WTC11 (cell line): ENCODE measurements at regions not wholly inside any gene's neighbourhood (a gene's known extent, or its start where the extent isn't known, plus 50 kb on each side); places are given as distances from the start of the nearest gene placed in this dataset.

Experiments
- ATAC-seq: fragments of 200-7000 bp; cut with Tn5 transposase; 2 replicates; pipeline ENCODE4 v1.10.0; 2021; ENCODE audit warnings: mild to moderate bottlenecking, moderate library complexity
- CTCF ChIA-PET: fragments of 300-600 bp; sonication (Branson Sonifier 250); formaldehyde crosslinking; loops from one replicate; lab custom pipeline; 2021; ENCODE audit warnings: antibody characterized with exemption; lab: Charles Lee
- POLR2A ChIA-PET: fragments of 350-600 bp; sonication (Branson Sonifier 250); formaldehyde crosslinking; loops from one replicate; lab custom pipeline; 2021; ENCODE audit warnings: antibody characterized with exemption; lab: Charles Lee
- DNase-seq: peaks from one replicate; pipeline ENCODE4 v3.0.0; 2021; ENCODE audit warnings: low spot score
- H3K27ac Mint-ChIP-seq: 2 replicates; pipeline ENCODE4 v1.8.0; 2021; ENCODE audit warnings: mixed read lengths
- H3K27me3 Mint-ChIP-seq: 2 replicates; pipeline ENCODE4 v1.8.0; 2021; ENCODE audit warnings: low read depth, mild to moderate bottlenecking, moderate library complexity, mixed read lengths
- H3K36me3 Mint-ChIP-seq: 2 replicates; pipeline ENCODE4 v1.8.0; 2021; ENCODE audit warnings: mixed read lengths
- H3K4me1 Mint-ChIP-seq: 2 replicates; pipeline ENCODE4 v1.8.0; 2022; ENCODE audit warnings: mixed read lengths
- H3K4me3 Mint-ChIP-seq: 2 replicates; pipeline ENCODE4 v1.8.0; 2021; ENCODE audit warnings: mild to moderate bottlenecking, moderate library complexity, mixed read lengths
- H3K9me3 Mint-ChIP-seq: 2 replicates; pipeline ENCODE4 v1.8.0; 2021; ENCODE audit warnings: mixed read lengths
- ELF4 ChIP-seq: sonication (generic); formaldehyde crosslinking; IDR thresholded peaks from 2 replicates; pipeline ENCODE4 v1.8.1; 2022; ENCODE audit warnings: low read depth, mild to moderate bottlenecking, moderate library complexity, missing genetic modification reagents
- EMX1 ChIP-seq: fragments of 250-450 bp; sonication (Bioruptor Pico); IDR thresholded peaks from 2 replicates; pipeline ENCODE4 v1.8.0; 2021; ENCODE audit warnings: mild to moderate bottlenecking
- ESRRA ChIP-seq: sonication (generic); formaldehyde crosslinking; IDR thresholded peaks from 2 replicates; pipeline ENCODE4 v1.8.1; 2022; ENCODE audit warnings: mild to moderate bottlenecking, missing genetic modification reagents, borderline replicate concordance
- JUN ChIP-seq: sonication (generic); formaldehyde crosslinking; IDR thresholded peaks from 2 replicates; pipeline ENCODE4 v1.8.0; 2023; ENCODE audit warnings: mild to moderate bottlenecking, missing genetic modification reagents
- NFATC4 ChIP-seq: fragments of 250-450 bp; sonication (Bioruptor Pico); IDR thresholded peaks from 2 replicates; pipeline ENCODE4 v1.9.0; 2021; ENCODE audit warnings: mild to moderate bottlenecking
- SMAD3 ChIP-seq: sonication (generic); formaldehyde crosslinking; IDR thresholded peaks from 2 replicates; pipeline ENCODE4 v1.8.0; 2022; ENCODE audit warnings: missing genetic modification reagents, mild to moderate bottlenecking, borderline replicate concordance
- TEAD1 ChIP-seq: sonication (generic); formaldehyde crosslinking; IDR thresholded peaks from 2 replicates; pipeline ENCODE4 v1.8.0; 2022; ENCODE audit warnings: mild to moderate bottlenecking, missing genetic modification reagents
- TEAD4 ChIP-seq: sonication (generic); formaldehyde crosslinking; IDR thresholded peaks from 2 replicates; pipeline ENCODE4 v1.8.0; 2022; ENCODE audit warnings: mild to moderate bottlenecking, missing genetic modification reagents
- TP53 ChIP-seq: sonication (generic); formaldehyde crosslinking; IDR thresholded peaks from 2 replicates; pipeline ENCODE4 v1.8.1; 2023; ENCODE audit warnings: mild to moderate bottlenecking, missing genetic modification reagents
- ZNF423 ChIP-seq: fragments of 250-450 bp; sonication (Bioruptor Pico); IDR thresholded peaks from 2 replicates; pipeline ENCODE4 v2.1.2; 2022; ENCODE audit warnings: mild to moderate bottlenecking, moderate library complexity
- ZNF671 ChIP-seq: fragments of 250-450 bp; sonication (Bioruptor Pico); IDR thresholded peaks from 2 replicates; pipeline ENCODE4 v1.8.0; 2021; ENCODE audit warnings: mild to moderate bottlenecking
- TF ChIP-seq, protein P1 (sequence below): fragments of 250-450 bp; sonication (Bioruptor Pico); IDR thresholded peaks from 2 replicates; pipeline ENCODE4 v1.8.0; 2021; ENCODE audit warnings: mild to moderate bottlenecking
- TF ChIP-seq, protein P2 (sequence below): sonication (generic); formaldehyde crosslinking; IDR thresholded peaks from 2 replicates; pipeline ENCODE4 v1.8.1; 2022; ENCODE audit warnings: missing genetic modification reagents, borderline replicate concordance
- TF ChIP-seq, protein P3 (sequence below): sonication (generic); formaldehyde crosslinking; IDR thresholded peaks from 2 replicates; pipeline ENCODE4 v1.8.0; 2023; ENCODE audit warnings: missing genetic modification reagents
- TF ChIP-seq, protein P4 (sequence below): sonication (generic); formaldehyde crosslinking; IDR thresholded peaks from 2 replicates; pipeline ENCODE4 v1.8.0; 2023; ENCODE audit warnings: mild to moderate bottlenecking, missing genetic modification reagents
- TF ChIP-seq, protein P5 (sequence below): sonication (generic); formaldehyde crosslinking; IDR thresholded peaks from 2 replicates; pipeline ENCODE4 v1.8.1; 2023; ENCODE audit warnings: mild to moderate bottlenecking, missing genetic modification reagents, moderate library complexity
- TF ChIP-seq, protein P6 (sequence below): fragments of 250-450 bp; sonication (Bioruptor Pico); conservative IDR thresholded peaks from 2 replicates; pipeline ENCODE4 v1.9.0; 2021; ENCODE audit warnings: mild to moderate bottlenecking
- TF ChIP-seq, protein P7 (sequence below): sonication (generic); formaldehyde crosslinking; conservative IDR thresholded peaks from 2 replicates; pipeline ENCODE4 v1.8.1; 2023; ENCODE audit warnings: mild to moderate bottlenecking, low read depth, missing genetic modification reagents, moderate library complexity
- TF ChIP-seq, protein P8 (sequence below): sonication (generic); formaldehyde crosslinking; IDR thresholded peaks from 2 replicates; pipeline ENCODE4 v1.8.0; 2022; ENCODE audit warnings: mild to moderate bottlenecking, missing genetic modification reagents
- TF ChIP-seq, protein P9 (sequence below): sonication (generic); formaldehyde crosslinking; IDR thresholded peaks from 2 replicates; pipeline ENCODE4 v1.8.0; 2022; ENCODE audit warnings: mild to moderate bottlenecking, missing genetic modification reagents

DNA sequence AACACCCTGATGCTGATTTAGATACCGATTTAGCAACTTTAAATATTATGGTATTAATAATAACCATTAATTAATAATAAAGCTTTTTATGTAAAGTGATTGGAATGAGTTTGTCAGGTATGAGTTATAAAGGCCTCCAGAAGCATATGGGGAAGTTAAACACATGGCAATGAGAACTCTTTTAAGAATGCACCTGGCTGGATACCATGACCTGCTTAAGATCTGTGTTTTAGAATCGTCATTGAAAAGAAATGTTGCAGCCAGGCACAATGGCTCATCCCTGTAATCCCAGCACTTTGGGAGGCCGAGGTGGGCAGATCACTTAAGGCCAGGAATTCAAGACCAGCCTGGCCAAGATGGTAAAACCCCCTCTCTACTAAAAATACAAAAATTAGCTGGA, 197.5 kb downstream of the SOX4 start (continued):
- TF ChIP-seq TEAD4 (CRISPR knock-in tag) = no peak
- TF ChIP-seq TEAD1 (CRISPR knock-in tag) = no peak
- TF ChIP-seq ESRRA (CRISPR knock-in tag) = no peak
- TF ChIP-seq, all 79 proteins: peak for 0

DNA sequence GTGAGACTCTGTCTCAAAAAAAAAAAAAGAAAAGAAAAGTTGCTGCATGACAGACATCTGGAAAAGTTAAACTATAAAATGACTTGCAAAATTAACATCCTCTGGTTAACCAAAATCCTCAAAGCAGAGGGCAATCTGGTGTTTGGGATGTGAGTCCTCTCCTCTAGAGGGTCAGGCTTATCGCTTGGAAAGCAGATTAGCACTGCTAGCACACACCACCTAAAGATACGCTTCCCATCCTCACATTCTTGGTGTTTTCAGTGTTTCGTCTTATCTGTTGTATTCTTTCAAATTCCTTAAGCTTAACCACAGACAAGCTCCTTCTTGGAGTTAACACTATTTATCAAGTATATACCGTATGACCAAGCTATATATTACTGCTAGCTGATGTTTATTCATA, 198.0 kb downstream of the SOX4 start:
- Mint-ChIP-seq H3K27ac (no peak overlapping the region), H3K36me3 (peaks cover 34% of the 10 kb centered on the region), H3K9me3 (peaks cover 3% of the 10 kb centered on the region; the same call in 1 of the 2 replicates), H3K4me1 (peaks cover 3% of the 10 kb centered on the region; the same call in 1 of the 2 replicates), H3K27me3 (no peaks in the 10 kb centered on the region), H3K4me3 (no peak overlapping the region)
- TF ChIP-seq, protein P1, sequence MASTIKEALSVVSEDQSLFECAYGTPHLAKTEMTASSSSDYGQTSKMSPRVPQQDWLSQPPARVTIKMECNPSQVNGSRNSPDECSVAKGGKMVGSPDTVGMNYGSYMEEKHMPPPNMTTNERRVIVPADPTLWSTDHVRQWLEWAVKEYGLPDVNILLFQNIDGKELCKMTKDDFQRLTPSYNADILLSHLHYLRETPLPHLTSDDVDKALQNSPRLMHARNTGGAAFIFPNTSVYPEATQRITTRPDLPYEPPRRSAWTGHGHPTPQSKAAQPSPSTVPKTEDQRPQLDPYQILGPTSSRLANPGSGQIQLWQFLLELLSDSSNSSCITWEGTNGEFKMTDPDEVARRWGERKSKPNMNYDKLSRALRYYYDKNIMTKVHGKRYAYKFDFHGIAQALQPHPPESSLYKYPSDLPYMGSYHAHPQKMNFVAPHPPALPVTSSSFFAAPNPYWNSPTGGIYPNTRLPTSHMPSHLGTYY = no peak
- TF ChIP-seq ZNF423 (CRISPR knock-in tag) = no peak
- TF ChIP-seq, protein P2, sequence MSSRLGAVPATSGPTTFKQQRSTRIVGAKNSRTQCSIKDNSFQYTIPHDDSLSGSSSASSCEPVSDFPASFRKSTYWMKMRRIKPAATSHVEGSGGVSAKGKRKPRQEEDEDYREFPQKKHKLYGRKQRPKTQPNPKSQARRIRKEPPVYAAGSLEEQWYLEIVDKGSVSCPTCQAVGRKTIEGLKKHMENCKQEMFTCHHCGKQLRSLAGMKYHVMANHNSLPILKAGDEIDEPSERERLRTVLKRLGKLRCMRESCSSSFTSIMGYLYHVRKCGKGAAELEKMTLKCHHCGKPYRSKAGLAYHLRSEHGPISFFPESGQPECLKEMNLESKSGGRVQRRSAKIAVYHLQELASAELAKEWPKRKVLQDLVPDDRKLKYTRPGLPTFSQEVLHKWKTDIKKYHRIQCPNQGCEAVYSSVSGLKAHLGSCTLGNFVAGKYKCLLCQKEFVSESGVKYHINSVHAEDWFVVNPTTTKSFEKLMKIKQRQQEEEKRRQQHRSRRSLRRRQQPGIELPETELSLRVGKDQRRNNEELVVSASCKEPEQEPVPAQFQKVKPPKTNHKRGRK = no peak
- TF ChIP-seq EMX1 (CRISPR knock-in tag) = no peak
- TF ChIP-seq NFATC4 (CRISPR knock-in tag) = no peak
- TF ChIP-seq ZNF671 (CRISPR knock-in tag) = no peak
- TF ChIP-seq JUN (CRISPR knock-in tag) = no peak
- TF ChIP-seq, protein P3, sequence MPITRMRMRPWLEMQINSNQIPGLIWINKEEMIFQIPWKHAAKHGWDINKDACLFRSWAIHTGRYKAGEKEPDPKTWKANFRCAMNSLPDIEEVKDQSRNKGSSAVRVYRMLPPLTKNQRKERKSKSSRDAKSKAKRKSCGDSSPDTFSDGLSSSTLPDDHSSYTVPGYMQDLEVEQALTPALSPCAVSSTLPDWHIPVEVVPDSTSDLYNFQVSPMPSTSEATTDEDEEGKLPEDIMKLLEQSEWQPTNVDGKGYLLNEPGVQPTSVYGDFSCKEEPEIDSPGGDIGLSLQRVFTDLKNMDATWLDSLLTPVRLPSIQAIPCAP (CRISPR knock-in tag) = no peak
- TF ChIP-seq ELF4 (CRISPR knock-in tag) = no peak
- TF ChIP-seq SMAD3 = no peak
- no peak for TF ChIP-seq TP53
- TF ChIP-seq, protein P4, sequence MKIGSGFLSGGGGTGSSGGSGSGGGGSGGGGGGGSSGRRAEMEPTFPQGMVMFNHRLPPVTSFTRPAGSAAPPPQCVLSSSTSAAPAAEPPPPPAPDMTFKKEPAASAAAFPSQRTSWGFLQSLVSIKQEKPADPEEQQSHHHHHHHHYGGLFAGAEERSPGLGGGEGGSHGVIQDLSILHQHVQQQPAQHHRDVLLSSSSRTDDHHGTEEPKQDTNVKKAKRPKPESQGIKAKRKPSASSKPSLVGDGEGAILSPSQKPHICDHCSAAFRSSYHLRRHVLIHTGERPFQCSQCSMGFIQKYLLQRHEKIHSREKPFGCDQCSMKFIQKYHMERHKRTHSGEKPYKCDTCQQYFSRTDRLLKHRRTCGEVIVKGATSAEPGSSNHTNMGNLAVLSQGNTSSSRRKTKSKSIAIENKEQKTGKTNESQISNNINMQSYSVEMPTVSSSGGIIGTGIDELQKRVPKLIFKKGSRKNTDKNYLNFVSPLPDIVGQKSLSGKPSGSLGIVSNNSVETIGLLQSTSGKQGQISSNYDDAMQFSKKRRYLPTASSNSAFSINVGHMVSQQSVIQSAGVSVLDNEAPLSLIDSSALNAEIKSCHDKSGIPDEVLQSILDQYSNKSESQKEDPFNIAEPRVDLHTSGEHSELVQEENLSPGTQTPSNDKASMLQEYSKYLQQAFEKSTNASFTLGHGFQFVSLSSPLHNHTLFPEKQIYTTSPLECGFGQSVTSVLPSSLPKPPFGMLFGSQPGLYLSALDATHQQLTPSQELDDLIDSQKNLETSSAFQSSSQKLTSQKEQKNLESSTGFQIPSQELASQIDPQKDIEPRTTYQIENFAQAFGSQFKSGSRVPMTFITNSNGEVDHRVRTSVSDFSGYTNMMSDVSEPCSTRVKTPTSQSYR = no peak
- TF ChIP-seq, protein P5, sequence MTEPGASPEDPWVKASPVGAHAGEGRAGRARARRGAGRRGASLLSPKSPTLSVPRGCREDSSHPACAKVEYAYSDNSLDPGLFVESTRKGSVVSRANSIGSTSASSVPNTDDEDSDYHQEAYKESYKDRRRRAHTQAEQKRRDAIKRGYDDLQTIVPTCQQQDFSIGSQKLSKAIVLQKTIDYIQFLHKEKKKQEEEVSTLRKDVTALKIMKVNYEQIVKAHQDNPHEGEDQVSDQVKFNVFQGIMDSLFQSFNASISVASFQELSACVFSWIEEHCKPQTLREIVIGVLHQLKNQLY (CRISPR knock-in tag) = no peak
- no peak for ATAC-seq
- no peak for DNase-seq
- ChIA-PET CTCF (no interaction called here), POLR2A (no interaction called here)

DNA sequence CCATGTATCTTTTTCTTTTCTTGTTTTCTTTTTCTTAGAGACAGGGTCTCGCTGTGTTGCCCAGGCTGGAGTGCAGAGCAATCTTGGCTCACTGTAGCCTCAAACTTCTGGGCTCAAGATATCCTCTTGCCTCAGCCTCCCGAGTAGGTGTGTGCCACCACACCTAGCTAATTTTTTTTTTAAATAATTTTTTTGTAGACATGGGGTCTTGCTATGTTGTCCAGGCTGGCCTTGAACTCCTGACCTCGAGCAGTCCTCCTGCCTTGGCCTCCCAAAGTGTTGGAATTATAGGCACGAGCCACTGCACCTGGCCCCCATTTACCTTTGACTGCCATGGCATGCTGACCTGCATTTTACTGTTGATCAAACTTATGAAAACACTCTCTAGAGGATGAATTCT, 198.6 kb downstream of the SOX4 start:
- H3K4me3 Mint-ChIP-seq = no peak overlapping the region
- no peaks in the 10 kb centered on the region for H3K27me3 Mint-ChIP-seq
- no peak for ATAC-seq
- H3K27ac Mint-ChIP-seq = no peak overlapping the region
- CTCF ChIA-PET = no interaction called here
- POLR2A ChIA-PET = no interaction called here
- H3K9me3 Mint-ChIP-seq = peaks cover 3% of the 10 kb centered on the region; the same call in 1 of the 2 replicates
- H3K36me3 Mint-ChIP-seq = peaks cover 34% of the 10 kb centered on the region
- peaks cover 3% of the 10 kb centered on the region; the same call in 1 of the 2 replicates for H3K4me1 Mint-ChIP-seq
- DNase-seq = no peak
- TF ChIP-seq, protein P6, sequence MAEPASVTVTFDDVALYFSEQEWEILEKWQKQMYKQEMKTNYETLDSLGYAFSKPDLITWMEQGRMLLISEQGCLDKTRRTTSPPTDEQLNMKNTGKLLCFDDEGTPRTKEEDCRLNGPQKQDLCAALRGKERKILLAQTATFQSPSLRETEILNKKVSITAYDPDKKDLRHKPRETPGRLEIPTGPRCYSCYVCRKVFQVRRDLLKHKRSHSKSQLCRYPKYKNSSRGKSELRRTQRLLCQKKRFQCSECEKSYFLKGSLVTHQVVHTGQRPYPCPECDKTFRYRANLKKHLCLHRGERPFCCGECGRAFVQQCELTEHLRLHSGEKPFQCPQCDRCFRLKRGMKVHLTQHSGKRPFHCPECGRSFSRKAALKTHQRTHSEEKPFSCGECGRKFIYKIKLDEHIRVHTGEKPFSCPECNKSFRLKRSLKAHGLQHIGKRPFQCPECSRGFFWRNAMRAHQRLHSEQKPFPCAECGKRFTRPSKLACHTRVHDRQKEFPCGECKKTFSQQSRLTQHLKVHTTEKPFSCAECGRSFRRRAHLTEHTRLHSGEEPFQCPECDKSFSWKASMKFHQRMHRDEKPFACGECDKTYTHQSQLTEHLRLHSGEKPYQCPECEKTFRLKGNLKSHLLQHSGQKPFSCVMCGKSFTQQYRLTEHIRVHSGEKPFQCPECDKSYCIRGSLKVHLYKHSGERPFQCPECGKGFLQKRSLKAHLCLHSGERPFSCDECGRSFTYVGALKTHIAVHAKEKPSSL (CRISPR knock-in tag) = no peak
- TF ChIP-seq, protein P7, sequence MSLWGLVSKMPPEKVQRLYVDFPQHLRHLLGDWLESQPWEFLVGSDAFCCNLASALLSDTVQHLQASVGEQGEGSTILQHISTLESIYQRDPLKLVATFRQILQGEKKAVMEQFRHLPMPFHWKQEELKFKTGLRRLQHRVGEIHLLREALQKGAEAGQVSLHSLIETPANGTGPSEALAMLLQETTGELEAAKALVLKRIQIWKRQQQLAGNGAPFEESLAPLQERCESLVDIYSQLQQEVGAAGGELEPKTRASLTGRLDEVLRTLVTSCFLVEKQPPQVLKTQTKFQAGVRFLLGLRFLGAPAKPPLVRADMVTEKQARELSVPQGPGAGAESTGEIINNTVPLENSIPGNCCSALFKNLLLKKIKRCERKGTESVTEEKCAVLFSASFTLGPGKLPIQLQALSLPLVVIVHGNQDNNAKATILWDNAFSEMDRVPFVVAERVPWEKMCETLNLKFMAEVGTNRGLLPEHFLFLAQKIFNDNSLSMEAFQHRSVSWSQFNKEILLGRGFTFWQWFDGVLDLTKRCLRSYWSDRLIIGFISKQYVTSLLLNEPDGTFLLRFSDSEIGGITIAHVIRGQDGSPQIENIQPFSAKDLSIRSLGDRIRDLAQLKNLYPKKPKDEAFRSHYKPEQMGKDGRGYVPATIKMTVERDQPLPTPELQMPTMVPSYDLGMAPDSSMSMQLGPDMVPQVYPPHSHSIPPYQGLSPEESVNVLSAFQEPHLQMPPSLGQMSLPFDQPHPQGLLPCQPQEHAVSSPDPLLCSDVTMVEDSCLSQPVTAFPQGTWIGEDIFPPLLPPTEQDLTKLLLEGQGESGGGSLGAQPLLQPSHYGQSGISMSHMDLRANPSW (CRISPR knock-in tag) = no peak
- TF ChIP-seq, protein P8, sequence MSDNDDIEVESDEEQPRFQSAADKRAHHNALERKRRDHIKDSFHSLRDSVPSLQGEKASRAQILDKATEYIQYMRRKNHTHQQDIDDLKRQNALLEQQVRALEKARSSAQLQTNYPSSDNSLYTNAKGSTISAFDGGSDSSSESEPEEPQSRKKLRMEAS (CRISPR knock-in tag) = no peak
- TF ChIP-seq, protein P9, sequence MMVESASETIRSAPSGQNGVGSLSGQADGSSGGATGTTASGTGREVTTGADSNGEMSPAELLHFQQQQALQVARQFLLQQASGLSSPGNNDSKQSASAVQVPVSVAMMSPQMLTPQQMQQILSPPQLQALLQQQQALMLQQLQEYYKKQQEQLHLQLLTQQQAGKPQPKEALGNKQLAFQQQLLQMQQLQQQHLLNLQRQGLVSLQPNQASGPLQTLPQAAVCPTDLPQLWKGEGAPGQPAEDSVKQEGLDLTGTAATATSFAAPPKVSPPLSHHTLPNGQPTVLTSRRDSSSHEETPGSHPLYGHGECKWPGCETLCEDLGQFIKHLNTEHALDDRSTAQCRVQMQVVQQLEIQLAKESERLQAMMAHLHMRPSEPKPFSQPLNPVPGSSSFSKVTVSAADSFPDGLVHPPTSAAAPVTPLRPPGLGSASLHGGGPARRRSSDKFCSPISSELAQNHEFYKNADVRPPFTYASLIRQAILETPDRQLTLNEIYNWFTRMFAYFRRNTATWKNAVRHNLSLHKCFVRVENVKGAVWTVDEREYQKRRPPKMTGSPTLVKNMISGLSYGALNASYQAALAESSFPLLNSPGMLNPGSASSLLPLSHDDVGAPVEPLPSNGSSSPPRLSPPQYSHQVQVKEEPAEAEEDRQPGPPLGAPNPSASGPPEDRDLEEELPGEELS (CRISPR knock-in tag) = no peak
